DMS79 treated with DMSO at 0.1 percent for 48 hours (cell line): ENCODE measurements at regions not wholly inside any gene's neighbourhood (a gene's known extent, or its start where the extent isn't known, plus 50 kb on each side); places are given as distances from the start of the nearest gene placed in this dataset.

ENCODE experiments used
- DNase-seq: peaks from one replicate; lab custom pipeline; 2025; lab: John Stamatoyannopoulos, UW

GRCh38 chr10:44301781-44302355 lies 83.0 kb downstream of the CXCL12 start:
- DNase-seq = peak; percentile 31

DNA sequence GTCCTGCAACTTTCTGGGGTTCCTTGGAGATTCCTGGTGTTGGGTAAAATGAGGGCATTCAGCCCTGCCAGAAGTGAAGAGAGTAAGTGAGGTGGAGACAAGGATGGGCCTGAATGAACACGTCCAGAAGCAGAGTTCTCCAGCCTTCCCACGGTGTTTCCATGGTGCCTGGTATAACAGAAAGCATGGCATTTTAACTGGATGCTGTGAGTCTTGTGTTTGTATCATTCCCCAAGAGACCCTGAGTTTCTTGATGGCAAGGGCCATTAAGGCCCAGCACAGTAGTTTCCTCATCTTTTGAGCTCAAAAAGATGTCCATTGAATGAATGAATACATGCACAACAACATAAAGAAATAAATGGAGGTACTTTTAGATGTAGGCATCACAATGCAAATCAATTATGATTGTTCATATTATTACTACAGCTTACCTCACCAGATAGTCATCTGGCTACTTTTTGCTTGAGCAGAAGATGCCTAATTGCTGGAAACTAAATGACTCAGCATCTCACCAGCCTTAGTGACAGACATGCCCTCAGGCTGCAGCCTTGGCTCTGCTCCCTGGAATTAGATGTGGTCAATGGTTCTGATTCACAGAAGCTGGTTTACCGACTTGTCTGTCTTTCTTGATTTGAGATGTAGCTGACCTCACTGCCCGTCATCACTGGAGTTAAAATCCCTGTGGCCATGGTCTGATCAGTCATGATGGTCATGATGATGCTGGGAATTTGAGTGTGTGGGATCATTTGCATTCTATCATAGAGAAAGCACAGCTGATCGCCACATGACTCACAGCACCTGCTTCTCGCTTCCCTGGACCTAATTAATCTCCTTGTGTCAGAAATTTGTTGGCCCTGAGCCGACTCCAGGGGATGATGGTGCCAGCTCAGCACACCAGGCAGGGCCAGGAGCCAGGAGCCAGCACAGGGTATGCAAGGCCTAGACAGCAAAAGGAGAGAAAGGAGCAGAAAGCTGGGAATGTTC lies 83.9 kb downstream of the CXCL12 start:
- peak; percentile 61 for DNase-seq

DNA sequence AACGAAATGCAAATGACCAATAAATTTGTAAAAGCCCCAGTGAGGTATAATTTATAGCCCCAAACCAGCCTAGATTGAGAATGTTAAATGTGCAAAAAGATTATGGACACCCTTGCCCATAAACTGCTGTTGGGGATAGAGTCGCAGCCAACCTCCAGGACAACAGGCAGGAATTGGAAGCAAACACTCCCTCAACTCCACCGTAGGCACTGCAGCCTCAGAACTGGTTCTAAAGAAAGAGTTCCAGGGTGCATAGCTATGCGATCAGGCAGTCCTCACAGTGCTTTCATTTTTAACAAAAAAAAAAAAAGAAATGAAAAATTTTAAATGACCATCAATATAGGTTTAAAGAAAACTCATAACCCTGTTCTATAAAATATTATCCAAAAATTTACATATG lies 86.2 kb downstream of the CXCL12 start:
- no peak for DNase-seq

- DNase-seq = no peak
Observed at GRCh38 chr10:44297963-44298362, 86.9 kb downstream of the CXCL12 start.

GRCh38 chr10:44295644-44296241 lies 89.2 kb downstream of the CXCL12 start:
- no peak for DNase-seq

GRCh38 chr10:44294726-44295412 lies 90.0 kb downstream of the CXCL12 start:
- no peak for DNase-seq

GRCh38 chr10:44293842-44294241 lies 91.1 kb downstream of the CXCL12 start:
- no peak for DNase-seq

DNA sequence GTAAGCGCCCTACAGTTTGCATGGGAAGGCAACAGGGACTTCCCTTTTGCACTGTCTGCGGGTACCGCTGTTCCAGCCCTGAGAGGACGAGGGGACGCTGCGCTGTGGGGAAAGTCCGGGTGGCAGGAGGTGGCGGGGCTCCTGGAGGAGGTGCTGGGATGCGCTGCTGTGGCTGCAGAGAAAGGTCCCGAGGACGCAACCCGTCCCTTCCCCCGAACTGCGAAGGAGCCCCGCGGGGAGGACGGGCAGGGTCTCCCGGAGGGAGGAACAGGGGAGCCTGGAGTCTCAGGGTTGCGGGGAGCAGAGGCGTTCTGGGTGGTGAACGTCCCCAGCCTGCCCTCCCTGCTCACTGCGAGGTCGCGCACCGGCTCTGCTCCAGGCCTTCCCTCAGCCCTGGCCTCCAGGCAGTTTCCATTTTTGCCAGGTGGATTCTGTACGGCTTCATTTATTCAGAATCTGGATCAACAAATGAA lies 91.6 kb downstream of the CXCL12 start:
- no peak for DNase-seq

DNA sequence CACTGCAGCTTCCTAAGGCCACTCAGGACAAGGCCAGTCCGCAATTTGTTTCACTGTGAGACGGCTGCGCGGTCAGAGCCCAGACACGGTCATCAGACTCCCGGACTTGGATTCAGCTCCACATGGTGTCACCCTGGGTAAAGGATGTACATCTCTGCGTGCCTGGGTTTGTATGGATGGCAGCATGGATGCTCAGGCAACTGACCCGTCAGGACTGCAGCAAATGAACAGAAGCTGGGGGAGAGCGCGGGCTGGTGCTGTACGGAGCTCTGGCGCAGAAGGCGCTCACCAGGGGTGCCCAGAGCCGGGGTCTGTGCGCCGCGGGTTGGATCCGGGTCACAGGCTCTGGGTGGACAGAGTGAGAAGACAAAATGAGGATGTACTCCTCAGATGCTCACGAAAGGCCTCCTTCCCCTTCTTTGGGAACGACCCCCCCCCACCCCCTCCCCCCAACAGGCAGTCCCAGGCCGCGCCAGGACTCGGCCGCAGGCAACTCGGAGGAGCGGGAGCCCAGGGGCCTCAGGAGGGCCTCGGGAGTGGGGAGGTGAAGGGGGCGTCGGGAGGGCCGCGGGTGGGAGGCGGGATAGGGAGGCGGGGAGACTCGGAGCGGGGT lies 92.4 kb downstream of the CXCL12 start:
- no peak for DNase-seq

- DNase-seq = no peak
Observed at GRCh38 chr10:44291091-44291490, 93.8 kb downstream of the CXCL12 start.

DNA sequence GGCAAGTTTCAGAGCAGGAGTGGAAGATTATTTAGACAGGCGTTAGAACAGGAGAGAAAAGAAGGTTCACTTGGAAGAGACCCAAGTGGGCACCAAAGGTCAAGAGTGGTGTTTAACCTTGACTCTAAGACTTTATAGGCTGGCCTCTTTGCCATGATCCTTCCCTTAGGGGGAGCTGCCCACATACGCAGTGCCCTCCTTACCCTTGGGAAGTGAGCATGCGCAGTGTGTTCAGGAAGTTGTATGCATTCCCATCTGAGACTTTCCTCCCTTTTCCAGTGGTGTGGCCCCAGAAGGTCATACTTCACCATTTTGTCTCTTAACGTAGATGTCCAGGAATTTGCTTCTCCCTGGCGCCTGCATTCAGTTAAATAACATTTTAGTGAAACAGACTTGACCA lies 95.8 kb downstream of the CXCL12 start:
- DNase-seq = no peak

- DNase-seq = no peak
Observed at GRCh38 chr10:44287408-44287807, 97.5 kb downstream of the CXCL12 start.

DNA sequence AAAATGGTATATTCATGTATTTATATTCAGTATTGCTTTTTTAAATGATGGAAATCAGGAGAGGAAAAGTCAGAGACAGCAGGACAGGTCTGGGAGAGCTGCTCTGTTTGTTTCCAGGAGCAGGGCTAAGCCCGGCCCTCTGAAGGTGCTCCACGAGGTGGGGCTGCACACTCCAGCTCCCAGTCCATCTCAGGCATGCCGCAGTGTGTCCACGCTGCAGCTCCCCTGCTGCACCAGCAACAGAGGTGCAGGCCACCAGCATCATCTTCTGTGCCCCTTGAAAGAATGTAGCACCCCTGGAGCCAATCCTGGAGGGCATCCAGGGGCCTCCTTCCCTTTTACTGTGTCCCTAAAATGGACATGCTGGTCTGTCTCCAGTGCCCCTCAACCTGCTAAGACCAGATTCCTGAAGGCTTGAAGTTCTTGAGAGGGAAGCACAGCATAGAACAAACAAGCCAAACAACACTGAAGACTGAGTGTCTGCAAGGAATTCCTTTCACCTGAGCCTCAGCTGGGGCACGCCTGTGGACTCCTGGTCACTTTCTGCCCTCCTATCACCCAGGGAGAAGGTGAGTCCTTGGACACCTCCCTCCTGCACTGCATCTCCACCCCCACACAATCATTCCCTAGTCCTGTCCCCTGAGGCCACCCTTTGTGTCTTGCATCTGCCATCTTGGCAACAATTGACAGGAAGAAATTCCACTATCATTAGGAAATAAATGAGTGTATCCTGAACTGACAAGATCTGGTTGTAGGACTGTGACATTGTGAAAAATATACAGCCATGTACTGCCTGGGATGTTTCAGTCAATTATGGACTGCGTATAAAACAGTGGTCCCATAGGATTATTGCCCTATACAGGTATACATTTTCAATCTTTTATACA lies 100.5 kb downstream of the CXCL12 start:
- DNase-seq = no peak

GRCh38 chr10:44282626-44283300 lies 102.1 kb downstream of the CXCL12 start:
- DNase-seq = no peak

DNA sequence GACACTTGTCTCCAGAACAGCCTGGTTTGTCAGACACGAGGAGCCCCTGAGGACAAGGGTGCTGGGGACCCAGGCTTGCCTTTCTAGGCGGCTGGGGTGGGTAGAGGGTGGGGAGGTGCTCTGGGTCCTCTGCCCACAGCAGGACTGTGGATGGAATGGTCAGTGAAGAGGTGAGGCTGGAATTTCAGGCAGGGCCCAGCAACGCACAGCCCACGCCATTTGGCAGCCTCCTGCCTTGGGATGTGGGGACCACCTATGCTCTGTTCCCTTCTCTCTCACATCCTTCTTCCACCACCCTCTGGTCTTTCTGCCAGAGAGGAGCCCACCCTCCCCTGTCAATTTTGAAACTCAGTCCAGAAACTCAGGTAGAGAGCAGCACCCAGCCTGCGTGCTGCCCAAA lies 103.2 kb downstream of the CXCL12 start:
- DNase-seq = no peak

GRCh38 chr10:44281089-44281613 lies 103.7 kb downstream of the CXCL12 start:
- DNase-seq = no peak

GRCh38 chr10:44280226-44281014 lies 104.5 kb downstream of the CXCL12 start:
- no peak for DNase-seq

DNA sequence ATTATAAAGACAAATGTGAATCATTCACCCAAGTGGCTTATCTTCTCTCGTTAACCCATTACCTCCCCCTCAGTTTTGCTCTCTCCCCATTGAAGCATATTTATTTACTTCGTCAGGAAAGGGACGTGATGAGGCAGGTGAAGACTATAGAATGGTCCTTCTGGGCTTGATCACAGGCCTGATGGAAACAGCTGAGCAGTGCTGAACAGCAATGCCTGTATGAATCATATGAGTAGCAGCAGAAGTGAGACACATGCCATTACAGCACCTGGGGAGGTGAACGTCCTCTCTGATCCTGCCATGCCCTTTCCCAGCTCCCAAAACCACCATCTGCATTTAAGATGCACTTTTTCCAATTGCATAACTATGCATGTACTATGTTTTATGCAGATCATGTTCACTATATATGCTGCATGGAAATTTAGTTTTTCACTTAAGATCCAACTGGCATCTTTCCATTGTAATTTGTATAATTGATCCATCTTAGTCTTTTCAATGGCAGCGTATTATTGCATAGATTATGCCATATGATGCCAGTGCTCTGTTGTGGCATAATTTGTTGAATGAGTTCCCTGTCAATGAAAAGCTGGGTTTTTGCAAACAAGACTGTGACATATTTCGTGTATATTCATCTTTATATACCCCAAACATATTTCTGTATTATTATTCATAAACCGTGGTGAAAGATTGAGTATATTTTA lies 105.3 kb downstream of the CXCL12 start:
- no peak for DNase-seq
